Activated T-helper 1 cell treated with anti-CD3 and anti-CD28 coated beads, Interleukin-12 subunit alpha, Interleukin-12 subunit beta, Interleukin-2, Interleukin-4 antibody, amounts not matched to agents 30 ng/mL and 10 ng/mL and 1 ng/mL, durations not matched to agents 14 hours and 24 hours and 36 hours (primary cell): ENCODE measurements at regions not wholly inside any gene's neighbourhood (a gene's known extent, or its start where the extent isn't known, plus 50 kb on each side); places are given as distances from the start of the nearest gene placed in this dataset.
"Not testable (repeated sequence)": the region's sequence is repeated elsewhere in the genome, so short reads cannot be mapped to it uniquely, and the experiment has no call there.

ENCODE experiments used
- DNase-seq: peaks from one replicate; pipeline ENCODE4 v3.0.0; 2021; ENCODE audit warnings: low spot score
- H3K27ac Mint-ChIP-seq: one replicate; pipeline ENCODE4 v1.8.0; 2021; ENCODE audit warnings: mild to moderate bottlenecking, mixed read lengths
- H3K27me3 Mint-ChIP-seq: one replicate; pipeline ENCODE4 v1.8.0; 2022; ENCODE audit warnings: mild to moderate bottlenecking, moderate library complexity, mixed read lengths; ENCODE audit not compliant: insufficient read depth
- H3K36me3 Mint-ChIP-seq: one replicate; pipeline ENCODE4 v1.8.0; 2021; ENCODE audit warnings: low read depth, mixed read lengths
- H3K4me1 Mint-ChIP-seq: one replicate; pipeline ENCODE4 v1.8.0; 2021; ENCODE audit warnings: low read depth, mixed read lengths
- H3K4me3 Mint-ChIP-seq: one replicate; pipeline ENCODE4 v1.8.0; 2021; ENCODE audit warnings: mild to moderate bottlenecking, moderate library complexity, mixed read lengths
- H3K9me3 Mint-ChIP-seq: one replicate; pipeline ENCODE4 v1.8.0; 2021; ENCODE audit warnings: mixed read lengths
- intact Hi-C: fragments of 100-400 bp; cut with micrococcal nuclease; formaldehyde crosslinking; loops from one replicate; pipeline ENCODE4 v1.15.1; 2024

DNA sequence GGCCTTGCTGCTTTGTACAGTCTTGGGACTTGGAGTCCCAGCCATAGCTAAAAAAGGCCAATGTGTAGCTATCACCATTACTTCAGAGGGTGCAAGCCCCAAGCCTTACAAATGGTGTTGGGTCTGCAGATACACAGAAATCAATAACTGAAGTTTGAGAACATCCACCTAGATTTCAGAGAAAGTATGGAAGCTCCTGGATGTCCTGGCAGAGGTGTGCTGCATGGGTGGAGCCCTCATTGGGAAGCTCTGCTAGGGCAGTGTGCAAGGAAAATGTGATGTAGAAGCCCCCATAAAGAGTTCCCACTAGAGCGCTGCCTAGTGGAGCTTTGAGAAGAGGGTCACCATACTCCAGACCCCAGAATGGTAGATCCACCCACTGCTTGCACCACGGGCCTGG lies 626.7 kb upstream of the COX7C start:
- Mint-ChIP-seq H3K4me3 (no peak overlapping the region), H3K9me3 (peaks cover 14% of the 10 kb centered on the region), H3K36me3 (no peaks in the 10 kb centered on the region)

DNA sequence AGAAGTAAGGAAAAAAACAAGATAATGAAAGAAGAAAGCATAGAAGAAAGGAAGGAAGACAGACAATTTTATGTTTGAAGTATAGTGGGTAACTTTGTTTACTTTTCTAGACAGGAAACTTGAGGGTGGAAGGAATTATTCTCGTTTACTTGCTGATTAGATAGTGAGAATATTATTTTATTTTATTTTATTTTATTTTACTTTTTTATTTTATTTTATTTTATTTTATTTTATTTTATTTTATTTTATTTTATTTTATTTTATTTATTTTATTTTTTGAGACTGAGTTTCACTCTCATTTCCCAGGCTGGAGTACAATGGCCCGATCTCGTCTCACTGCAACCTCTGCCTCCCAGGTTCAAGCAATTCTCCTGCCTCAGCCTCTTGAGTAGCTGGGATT lies 623.1 kb upstream of the COX7C start:
- DNase-seq, H3K27me3 Mint-ChIP-seq, intact Hi-C loops, H3K4me3 Mint-ChIP-seq, H3K27ac Mint-ChIP-seq, H3K4me1 Mint-ChIP-seq, H3K36me3 Mint-ChIP-seq: not testable (repeated sequence)
- H3K9me3 Mint-ChIP-seq = peaks cover 11% of the 10 kb centered on the region

More for the DNA sequence above, 626.7 kb upstream of the COX7C start:
- no peak overlapping the region for H3K27ac Mint-ChIP-seq
- DNase-seq = no peak
- H3K4me1 Mint-ChIP-seq = no peaks in the 10 kb centered on the region
- intact Hi-C loops = no loop called here
- H3K27me3 Mint-ChIP-seq = no peaks in the 10 kb centered on the region

DNA sequence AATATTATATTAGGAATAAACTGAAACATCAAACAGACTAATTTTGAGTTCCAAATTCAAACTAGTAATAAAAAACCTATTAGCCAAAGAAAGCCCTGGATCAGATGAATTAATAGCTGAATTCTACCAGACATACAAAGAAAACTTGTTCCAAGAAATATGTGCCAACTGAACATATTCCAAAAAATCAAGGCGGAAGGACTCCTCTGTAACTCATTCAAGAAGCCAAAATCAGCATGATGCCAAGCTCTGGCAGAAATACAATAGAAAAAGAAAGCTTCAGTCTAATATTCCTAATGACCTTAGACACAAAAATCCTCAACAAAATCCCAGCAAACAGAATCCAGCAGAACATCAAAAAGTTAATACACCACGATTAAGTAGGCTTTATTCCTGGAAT lies 619.1 kb upstream of the COX7C start:
- H3K27ac Mint-ChIP-seq = no peak overlapping the region
- intact Hi-C loops = no loop called here
- no peak for DNase-seq
- no peaks in the 10 kb centered on the region for H3K27me3 Mint-ChIP-seq
- H3K4me1 Mint-ChIP-seq = no peaks in the 10 kb centered on the region
- no peaks in the 10 kb centered on the region for H3K36me3 Mint-ChIP-seq
- H3K9me3 Mint-ChIP-seq = peaks cover 4% of the 10 kb centered on the region
- no peak overlapping the region for H3K4me3 Mint-ChIP-seq

DNA sequence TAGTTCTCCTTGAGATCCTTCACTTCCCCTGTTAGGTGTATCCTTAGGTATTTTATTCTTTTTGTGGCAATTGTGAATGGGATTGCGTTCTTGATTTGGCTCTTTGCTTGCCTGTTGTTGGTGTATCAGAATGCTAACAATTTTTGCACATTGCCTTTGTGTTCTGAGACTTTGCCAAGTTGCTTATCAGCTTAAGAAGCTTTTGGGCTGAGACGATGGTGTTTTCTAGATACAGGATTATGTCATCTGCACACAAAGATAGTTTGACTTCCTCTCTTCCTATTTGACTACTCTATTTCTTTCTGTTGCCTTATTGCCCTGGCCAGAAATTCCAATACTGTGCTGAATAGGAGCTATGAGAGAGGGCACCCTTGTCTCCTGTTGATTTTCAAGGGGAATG lies 609.4 kb upstream of the COX7C start:
- no peak for DNase-seq
- intact Hi-C loops = no loop called here
- Mint-ChIP-seq H3K9me3 (peaks cover 28% of the 10 kb centered on the region), H3K27ac (no peak overlapping the region), H3K36me3 (no peaks in the 10 kb centered on the region), H3K27me3 (no peaks in the 10 kb centered on the region), H3K4me1 (no peaks in the 10 kb centered on the region), H3K4me3 (no peak overlapping the region)

DNA sequence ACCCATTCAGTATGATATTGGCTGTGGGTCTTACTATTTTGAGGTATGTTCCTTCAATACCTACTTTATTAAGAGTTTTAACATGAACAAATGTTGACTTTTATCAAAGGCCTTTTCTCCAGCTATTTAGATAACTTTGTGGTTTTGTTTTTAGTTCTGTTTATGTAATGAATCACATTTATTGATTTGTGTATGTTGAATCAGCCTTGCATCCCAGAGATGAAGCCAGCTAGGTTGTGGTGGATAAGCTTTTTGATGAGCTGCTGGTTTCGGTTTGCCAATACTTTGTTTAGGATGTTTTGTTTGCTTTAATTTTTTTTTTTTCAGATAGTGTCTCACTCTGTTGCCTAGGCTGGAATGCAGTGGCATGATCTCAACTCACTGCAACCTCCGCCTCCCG lies 609.0 kb upstream of the COX7C start:
- Mint-ChIP-seq H3K9me3 (peaks cover 28% of the 10 kb centered on the region), H3K36me3 (no peaks in the 10 kb centered on the region)

DNA sequence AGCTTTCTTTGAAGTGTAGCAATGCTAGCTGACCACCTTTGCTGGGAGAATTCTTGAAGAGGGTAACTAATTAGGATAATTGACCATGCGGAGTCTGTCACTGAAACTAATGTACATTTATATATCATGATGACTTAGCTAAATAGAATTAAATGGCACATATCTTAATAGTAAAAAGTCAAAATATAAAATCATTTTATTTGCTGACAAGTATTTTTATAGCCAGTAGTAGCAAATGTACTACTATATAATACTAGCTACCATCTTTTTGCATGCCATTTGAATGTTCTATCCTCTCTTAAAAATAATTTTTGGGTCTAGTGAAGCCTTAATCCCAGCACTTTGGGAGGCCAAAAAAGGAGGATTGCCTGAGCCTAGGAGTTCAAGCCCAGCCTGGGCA lies 605.8 kb upstream of the COX7C start:
- Mint-ChIP-seq H3K27ac (no peak overlapping the region), H3K36me3 (no peaks in the 10 kb centered on the region), H3K4me3 (no peak overlapping the region), H3K4me1 (no peaks in the 10 kb centered on the region), H3K9me3 (peaks cover 24% of the 10 kb centered on the region), H3K27me3 (no peaks in the 10 kb centered on the region)
- intact Hi-C loops = no loop called here
- no peak for DNase-seq

More for the DNA sequence above, 609.0 kb upstream of the COX7C start:
- intact Hi-C loops = no loop called here
- Mint-ChIP-seq H3K27ac (no peak overlapping the region), H3K4me3 (no peak overlapping the region), H3K27me3 (no peaks in the 10 kb centered on the region), H3K4me1 (no peaks in the 10 kb centered on the region)
- no peak for DNase-seq

DNA sequence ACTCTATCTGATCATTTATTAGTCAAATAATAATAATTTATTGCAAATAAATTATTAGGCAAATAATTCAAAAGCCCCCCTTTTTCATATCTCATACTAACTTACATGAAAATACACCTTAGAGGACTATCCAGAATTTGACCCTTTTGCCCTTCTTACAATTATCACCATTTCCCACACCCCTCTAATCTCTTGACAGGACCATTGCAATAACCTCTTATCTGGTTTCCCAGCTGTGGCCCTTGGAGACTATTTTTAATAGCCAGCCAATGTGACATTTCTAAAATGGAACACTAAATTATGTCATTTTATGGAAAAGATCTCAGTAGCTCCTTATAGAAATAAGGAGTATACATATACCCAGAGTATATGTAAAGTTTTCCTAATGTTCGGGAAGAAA lies 588.4 kb upstream of the COX7C start:
- no peak for DNase-seq
- H3K27me3 Mint-ChIP-seq = no peaks in the 10 kb centered on the region
- no peak overlapping the region for H3K4me3 Mint-ChIP-seq
- H3K9me3 Mint-ChIP-seq = no peaks in the 10 kb centered on the region
- no peaks in the 10 kb centered on the region for H3K4me1 Mint-ChIP-seq
- H3K27ac Mint-ChIP-seq = no peak overlapping the region
- no peaks in the 10 kb centered on the region for H3K36me3 Mint-ChIP-seq
- intact Hi-C loops = no loop called here

DNA sequence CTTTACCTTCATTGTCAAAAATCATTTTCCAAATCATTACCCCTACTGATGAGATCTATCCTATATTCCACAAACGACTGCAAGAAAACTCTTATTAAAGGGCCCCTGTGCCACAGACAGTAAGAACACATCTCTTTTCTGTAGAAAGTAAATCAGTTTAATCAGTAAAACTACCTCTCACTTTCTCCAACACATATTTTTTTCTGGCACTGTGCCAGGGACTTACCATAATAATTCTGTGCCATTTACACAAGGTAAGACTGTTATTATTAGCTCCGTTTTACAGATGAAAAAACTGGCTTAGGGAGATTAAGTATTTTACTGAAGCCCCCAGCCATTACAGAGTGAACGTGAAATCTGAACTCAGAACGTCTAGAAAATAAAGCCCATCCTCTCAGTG lies 587.0 kb upstream of the COX7C start:
- Mint-ChIP-seq H3K27me3 (no peaks in the 10 kb centered on the region), H3K27ac (no peak overlapping the region), H3K4me1 (no peaks in the 10 kb centered on the region), H3K4me3 (no peak overlapping the region), H3K9me3 (no peaks in the 10 kb centered on the region), H3K36me3 (no peaks in the 10 kb centered on the region)
- DNase-seq = no peak
- intact Hi-C loops = no loop called here

DNA sequence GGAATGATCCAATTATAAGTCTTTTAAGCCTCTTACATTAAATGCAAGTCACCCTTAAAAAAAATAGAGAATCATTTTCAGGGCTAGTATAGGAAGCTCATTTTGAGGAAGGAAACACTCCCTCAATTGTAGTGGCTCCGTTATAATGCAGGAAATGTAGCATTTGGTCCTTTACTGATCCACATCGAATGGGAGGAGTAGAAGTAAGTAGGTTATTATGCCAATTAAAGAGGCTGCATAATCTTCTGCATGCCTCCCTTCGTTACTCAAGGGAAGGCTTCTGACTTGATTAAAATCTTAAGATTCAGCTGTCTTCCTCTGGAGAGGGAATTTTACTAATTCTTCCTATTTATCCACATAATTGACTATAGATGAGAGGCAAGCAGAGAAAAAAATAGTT lies 579.2 kb upstream of the COX7C start:
- Mint-ChIP-seq H3K27ac (no peak overlapping the region), H3K4me3 (no peak overlapping the region), H3K4me1 (no peaks in the 10 kb centered on the region), H3K9me3 (no peaks in the 10 kb centered on the region), H3K27me3 (no peaks in the 10 kb centered on the region), H3K36me3 (no peaks in the 10 kb centered on the region)
- DNase-seq = no peak
- intact Hi-C loops = no loop called here

DNA sequence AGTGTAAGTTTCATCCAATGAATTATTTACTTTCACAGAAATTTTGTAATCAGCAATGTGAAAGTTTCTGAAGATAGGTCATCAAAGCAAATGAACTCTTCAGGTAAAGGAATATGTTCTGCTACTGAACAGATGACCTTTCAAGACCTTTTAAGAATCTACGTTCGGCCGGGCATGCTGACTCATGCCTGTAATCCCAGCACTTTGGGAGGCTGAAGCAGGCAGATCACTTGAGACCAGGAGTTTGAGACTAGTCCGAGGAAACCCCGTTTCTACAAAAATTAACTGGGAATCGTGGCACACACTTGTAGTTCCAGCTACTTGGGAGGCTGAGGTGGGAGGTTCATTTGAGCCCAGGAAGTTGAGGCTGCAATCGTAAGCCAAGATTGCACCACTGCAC lies 578.4 kb upstream of the COX7C start:
- intact Hi-C loops = no loop called here
- Mint-ChIP-seq H3K4me3 (no peak overlapping the region), H3K27me3 (no peaks in the 10 kb centered on the region), H3K36me3 (no peaks in the 10 kb centered on the region), H3K27ac (no peak overlapping the region), H3K4me1 (no peaks in the 10 kb centered on the region), H3K9me3 (no peaks in the 10 kb centered on the region)
- DNase-seq = no peak

DNA sequence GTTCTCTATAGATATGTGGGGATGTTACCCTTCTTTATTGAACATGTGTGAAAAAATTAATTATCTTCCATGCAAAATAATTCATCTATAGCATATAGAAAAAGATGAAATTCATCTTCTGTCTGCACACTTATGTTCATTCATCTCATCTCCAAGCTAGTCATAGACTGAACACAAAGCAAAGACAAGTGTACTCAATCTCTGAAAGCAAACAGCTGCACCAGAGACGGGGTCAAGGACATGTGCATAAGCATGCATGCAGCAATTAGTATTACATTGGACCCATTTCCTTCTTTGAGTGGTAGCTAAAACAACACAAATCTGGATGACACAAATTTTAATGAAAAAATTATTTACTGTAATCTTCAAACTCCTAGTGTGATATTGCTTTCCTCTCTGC lies 547.0 kb upstream of the COX7C start:
- H3K27me3 Mint-ChIP-seq = no peaks in the 10 kb centered on the region
- H3K4me3 Mint-ChIP-seq = no peak overlapping the region
- intact Hi-C loops = no loop called here
- H3K4me1 Mint-ChIP-seq = no peaks in the 10 kb centered on the region
- DNase-seq = no peak
- H3K27ac Mint-ChIP-seq = no peak overlapping the region
- no peaks in the 10 kb centered on the region for H3K9me3 Mint-ChIP-seq
- no peaks in the 10 kb centered on the region for H3K36me3 Mint-ChIP-seq

DNA sequence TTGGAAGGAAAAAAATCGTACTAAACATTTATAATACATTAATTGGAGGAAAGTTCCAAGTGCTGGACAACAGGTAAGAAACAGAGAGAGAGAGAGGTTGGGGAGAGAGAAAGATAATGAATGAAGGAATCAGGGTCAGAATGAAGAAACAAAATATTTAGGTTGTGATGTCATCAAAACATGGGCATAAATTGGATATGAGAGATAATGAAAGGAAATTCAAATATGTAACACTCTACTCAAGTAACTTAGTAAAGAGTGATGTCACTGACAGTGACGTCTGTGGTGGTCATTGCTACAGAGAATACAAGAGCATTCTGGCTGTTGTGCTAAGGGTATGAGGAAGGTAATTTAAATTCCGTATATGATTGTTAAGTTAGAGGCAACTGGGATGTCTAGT lies 543.4 kb upstream of the COX7C start:
- Mint-ChIP-seq H3K27me3 (no peaks in the 10 kb centered on the region), H3K9me3 (no peaks in the 10 kb centered on the region), H3K36me3 (no peaks in the 10 kb centered on the region), H3K27ac (no peak overlapping the region), H3K4me3 (no peak overlapping the region), H3K4me1 (no peaks in the 10 kb centered on the region)
- no peak for DNase-seq
- intact Hi-C loops = no loop called here

DNA sequence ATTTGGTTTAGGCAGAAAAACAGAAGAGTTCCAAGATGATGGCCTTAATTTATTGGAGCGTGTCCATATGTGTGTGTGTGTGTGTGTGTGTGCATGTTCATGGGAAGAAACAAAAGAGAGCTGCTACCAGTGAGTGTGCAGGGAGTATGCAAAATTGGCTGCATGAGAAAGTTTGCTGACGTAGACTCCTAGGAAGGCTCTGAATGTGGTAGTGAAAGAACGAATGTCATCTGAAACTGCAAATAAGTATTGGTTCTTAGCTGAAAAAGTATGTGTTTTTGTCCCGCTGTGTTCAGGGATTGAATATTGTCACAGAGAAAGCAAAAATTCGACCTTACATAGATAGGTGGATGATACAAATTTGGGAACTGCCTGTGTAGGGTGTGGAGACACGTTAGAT lies 542.6 kb upstream of the COX7C start:
- H3K36me3 Mint-ChIP-seq = no peaks in the 10 kb centered on the region

DNA sequence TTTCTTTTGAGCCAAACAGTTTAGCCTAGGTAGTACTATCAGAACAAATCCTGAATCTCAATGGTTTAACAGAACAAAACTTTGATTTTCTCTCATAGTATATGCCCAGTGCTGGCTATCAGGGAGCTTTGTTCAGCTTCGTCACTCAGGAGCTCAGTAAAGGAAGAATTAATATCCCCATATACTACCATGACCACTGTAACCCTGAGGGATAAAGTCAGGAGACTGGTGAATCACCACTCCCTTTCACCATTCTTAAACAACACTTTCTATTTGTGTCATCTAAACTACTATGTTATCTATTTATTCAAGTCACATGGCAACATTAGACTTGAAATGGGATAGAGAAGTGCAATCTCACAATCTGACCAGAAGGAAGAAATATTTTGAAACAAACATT lies 522.6 kb upstream of the COX7C start:
- intact Hi-C loops = no loop called here
- Mint-ChIP-seq H3K27me3 (no peaks in the 10 kb centered on the region), H3K36me3 (no peaks in the 10 kb centered on the region), H3K4me1 (no peaks in the 10 kb centered on the region), H3K9me3 (no peaks in the 10 kb centered on the region), H3K27ac (no peak overlapping the region), H3K4me3 (no peak overlapping the region)
- DNase-seq = no peak

More for the DNA sequence above, 542.6 kb upstream of the COX7C start:
- no peak overlapping the region for H3K4me3 Mint-ChIP-seq
- DNase-seq = no peak
- no peak overlapping the region for H3K27ac Mint-ChIP-seq
- H3K9me3 Mint-ChIP-seq = peaks cover 1% of the 10 kb centered on the region
- intact Hi-C loops = no loop called here
- H3K4me1 Mint-ChIP-seq = no peaks in the 10 kb centered on the region
- H3K27me3 Mint-ChIP-seq = no peaks in the 10 kb centered on the region
